GM18858 (cell line): ENCODE measurements at regions not wholly inside any gene's neighbourhood (a gene's known extent, or its start where the extent isn't known, plus 50 kb on each side); places are given as distances from the start of the nearest gene placed in this dataset.
"Not testable (repeated sequence)": the region's sequence is repeated elsewhere in the genome, so short reads cannot be mapped to it uniquely, and the experiment has no call there.

ENCODE experiments used
- ATAC-seq: cut with Tn5 transposase; IDR thresholded peaks from one replicate; pipeline ENCODE4 v1.9.1; 2021; ENCODE audit not compliant: unreplicated experiment

DNA sequence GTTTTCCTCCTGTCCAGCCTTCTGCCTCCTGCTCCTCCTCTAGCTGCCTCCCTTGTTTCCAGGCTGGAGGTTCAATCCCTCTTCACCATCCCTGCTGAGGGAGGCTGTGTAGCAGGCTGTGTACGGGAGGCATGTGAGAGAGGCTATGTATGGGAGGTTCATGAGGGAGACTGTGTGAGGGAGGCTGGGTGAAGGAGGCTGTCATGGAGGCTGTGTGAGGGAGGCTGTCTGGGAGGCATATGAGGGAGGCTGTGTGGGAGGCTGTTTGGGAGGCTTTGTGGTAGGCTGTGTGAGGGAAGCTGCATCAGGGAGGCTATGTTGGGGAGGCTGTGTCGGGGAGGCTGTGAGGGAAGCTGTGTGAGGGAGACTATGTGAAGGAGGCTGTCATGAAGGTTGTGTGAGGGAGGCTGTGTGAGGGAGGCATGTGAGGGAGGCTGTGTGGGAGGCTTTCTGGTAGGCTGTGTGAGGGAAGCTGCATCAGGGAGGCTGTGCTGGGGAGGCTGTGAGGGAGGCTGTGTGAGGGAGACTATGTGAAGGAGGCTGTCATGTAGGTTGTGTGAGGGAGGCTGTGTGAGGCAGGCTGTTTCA, 123.7 kb upstream of the RNF32 start:
- ATAC-seq: no peak

GRCh38 chr7:156515911-156516790, 124.4 kb upstream of the RNF32 start:
- no peak for ATAC-seq

DNA sequence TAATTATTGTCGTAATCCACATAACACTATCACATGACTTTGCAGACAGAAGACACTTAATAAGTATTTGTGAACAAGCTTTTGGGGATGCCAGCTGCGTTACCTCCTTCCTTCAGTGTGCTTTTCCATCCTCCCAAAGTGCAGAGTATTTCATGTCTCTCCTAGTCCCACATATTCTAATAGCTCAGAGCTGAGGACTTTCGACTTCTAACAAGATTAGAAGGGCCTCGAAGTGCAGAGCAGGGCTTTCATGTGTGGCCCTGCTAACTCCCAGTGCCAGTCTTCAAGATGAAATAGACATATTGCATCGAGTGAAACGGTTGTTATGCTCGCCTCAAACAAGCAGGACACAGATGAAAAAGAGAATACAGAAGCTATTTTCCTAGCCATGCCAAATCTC, 125.7 kb upstream of the RNF32 start:
- no peak for ATAC-seq

GRCh38 chr7:156511426-156511825, 129.1 kb upstream of the RNF32 start:
- ATAC-seq: no peak

DNA sequence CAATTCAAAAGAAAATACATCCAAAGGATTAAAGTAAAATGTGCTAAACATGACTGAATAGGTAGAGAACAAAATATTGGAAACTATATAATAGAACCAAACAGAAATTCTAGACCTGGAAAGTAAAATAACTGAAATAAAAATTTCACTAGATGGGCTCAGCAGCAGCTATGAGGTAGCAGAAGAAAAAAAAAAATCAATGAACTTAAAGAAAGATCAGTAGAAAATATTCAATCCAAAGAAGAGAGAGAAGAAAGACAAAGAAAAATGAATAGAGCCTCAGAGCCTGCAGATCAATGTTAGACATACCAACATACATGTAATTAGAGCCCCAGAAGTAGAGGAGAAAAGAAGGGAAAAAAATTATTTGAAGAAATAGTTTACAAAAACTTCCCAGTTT, 129.6 kb upstream of the RNF32 start:
- ATAC-seq: no peak

DNA sequence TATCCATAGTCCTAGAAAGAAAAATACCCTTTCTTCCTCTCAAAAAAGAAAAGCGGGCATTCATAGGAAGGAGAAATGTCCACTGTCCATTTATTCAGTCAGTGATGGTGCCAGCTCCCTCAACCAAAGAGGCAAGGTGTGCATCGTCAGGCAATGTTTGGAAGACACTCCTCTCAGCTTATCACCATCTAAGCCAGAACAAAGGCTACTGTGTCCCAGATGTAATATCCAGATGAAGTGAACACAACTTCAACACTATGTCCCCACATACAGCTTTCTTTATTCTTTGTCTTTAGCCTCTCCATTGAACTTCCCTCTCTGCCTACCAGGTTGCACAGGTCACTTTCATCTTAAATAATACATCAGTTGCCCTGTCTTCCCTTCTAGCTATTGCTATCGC, 131.4 kb upstream of the RNF32 start:
- ATAC-seq: no peak

- no peak for ATAC-seq
Observed at GRCh38 chr7:156505876-156506275, 134.7 kb upstream of the RNF32 start.

DNA sequence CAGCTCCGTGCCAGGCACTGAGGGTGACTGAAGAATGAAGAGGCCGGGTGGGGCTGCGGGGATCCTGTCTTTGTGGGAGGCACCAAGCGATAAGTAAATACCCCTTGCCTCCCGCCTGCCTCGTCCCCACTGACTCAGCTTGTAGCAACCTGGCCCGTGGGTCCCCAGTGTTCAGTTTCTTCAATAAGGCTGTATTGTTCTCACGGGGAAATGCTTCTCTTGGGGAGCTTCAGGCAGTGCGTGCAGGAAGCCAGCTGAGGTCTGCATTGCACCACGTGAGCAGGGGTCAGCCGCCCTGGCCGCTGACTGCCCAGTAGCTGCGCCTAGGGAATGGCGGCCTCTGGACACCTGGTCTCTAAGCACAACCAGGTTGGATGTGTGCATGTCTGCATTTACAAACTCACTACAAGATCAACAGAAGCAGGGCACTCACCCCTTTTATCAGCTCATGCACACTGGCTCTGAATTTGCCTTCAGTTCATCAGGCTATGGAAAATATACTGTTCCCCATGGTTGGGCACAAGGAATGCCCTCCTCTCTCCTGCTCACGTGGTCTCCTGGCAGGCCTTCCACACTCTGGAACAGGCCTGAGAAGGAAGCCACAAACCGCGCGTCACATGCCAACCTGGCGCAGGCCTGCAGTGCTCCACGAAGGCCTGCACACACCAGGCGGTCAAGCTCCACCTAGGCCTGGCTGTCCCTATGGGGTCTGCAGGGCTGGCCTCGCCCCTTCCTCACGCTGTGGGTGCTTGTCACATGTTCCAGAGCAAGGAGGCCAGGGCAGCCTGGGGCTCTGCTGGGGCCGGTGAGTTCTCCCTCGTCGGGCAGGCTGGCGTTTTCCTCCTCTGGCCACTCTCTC, 135.7 kb upstream of the RNF32 start:
- no peak for ATAC-seq

- no peak for ATAC-seq
Observed at GRCh38 chr7:156504006-156504405, 136.6 kb upstream of the RNF32 start.

DNA sequence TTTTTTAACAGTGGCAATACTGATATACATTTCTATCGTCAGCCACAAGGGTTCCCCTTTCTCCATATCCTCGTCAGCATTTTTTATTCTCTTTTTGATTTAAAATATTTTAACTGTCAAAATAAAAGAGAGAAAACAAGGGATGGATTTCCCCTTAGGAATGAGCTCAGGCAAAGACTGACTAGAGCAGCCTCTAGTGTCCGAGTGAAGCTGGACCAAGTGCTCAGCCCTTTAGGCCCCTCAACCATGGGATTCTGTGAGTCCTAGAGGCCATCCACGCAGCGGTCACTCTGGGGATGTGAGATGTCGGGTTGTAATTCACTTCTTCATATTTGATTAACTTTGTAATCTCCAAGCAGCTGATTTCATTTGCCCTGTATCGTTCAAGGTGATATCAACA, 137.4 kb upstream of the RNF32 start:
- ATAC-seq: no peak

DNA sequence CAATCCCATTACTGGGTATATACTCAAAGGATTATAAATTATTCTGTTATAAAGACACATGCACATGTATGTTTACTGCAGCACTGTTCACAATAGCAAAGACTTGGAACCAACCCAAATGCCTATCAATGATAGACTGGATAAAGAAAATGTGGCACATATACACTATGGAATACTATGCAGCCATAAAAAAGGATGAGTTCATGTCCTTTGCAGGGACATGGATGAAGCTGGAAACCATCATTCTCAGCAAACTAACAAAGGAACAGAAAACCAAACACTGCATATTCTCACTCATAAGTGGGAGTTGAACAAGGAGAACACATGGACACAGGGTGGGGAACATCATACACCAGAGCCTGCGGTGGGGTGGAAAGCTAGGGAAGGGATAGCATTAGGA, 138.8 kb upstream of the RNF32 start:
- ATAC-seq: not testable (repeated sequence)

DNA sequence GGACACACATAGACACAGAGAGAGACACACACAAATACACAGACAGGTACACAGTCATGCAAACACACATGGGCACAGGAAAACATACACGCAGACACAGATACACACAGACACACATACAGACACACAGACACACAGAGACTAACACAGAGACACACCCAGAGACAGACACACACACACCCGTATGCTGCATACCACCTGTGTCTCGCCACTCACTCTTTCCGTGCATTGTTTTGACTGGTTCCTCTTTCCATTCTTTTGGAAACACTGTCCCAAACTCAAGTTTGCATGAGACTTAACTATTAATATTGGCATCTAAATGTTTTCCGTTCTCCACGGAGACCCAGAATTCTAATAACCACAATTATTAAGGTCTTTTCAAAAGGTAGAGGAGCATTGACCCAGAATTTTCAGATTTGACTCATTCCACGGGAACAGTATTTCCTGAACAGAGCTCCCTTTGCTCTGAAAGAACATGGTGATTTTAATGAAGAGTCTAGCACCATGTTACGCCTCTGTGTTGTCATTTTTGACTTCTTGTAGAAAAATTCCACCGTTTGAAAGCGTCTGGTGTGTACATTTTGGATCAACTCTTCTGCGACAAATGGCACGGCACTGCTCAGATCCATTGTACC, 141.2 kb upstream of the RNF32 start:
- no peak for ATAC-seq

DNA sequence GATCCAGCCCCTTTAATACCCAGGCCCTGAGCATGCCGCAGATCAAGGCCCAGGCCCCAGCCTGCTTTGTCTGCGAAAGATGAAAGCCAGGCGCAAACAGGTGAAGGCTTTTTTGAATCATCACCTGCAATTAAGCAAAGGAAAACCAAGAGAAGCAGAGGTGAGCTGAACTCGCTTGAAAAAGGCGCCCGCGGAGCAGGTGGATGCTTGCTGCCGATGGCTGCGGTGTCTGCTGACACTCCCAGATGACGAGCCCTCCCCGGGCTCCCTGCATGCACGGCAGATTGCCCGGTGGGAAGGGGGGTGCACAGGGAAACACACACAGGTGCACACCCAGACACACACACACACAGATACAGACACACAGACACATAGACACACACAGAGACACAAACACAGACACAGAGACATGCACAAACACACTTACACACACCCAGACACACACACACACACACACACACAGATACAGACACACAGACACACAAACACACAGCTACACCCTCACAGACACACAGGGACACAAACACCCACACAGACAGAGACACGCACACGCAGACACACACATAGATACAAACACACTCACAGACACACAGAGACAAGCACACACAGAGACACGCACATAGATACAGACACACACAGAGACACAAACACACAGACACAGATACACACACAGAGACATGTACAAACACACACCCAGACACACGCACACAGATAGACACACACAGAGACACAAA, 142.6 kb upstream of the RNF32 start:
- no peak for ATAC-seq

- no peak for ATAC-seq
Observed at GRCh38 chr7:156496865-156497264, 143.7 kb upstream of the RNF32 start.

GRCh38 chr7:156496363-156496769, 144.2 kb upstream of the RNF32 start:
- ATAC-seq: no peak

DNA sequence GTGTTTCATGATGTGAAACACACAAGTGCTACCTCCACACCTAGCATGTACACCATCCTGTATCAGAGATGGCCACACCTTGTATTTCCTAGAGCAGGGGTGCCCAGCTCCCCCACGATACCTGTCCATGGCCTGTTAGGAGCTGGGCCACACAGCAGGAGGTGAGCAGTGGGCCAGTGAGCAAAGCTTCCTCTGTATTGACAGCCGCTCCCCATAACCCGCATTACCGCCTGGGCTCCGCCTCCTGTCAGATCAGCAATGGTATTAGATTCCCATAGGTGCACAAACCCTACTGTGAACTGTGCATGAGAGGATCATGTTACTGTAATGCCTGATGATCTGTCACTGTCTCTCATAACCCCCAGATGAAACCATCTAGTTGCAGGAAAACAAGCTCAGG, 145.6 kb upstream of the RNF32 start:
- ATAC-seq: no peak

- no peak for ATAC-seq
Observed at GRCh38 chr7:156493942-156494341, 146.6 kb upstream of the RNF32 start.

GRCh38 chr7:156492170-156492569, 148.4 kb upstream of the RNF32 start:
- ATAC-seq: no peak

- ATAC-seq: no peak
Observed at GRCh38 chr7:156491435-156491834, 149.1 kb upstream of the RNF32 start.

GRCh38 chr7:156490021-156490800, 150.4 kb upstream of the RNF32 start:
- ATAC-seq: no peak
